CD14-positive monocyte (primary cell): ENCODE measurements at regions not wholly inside any gene's neighbourhood (a gene's known extent, or its start where the extent isn't known, plus 50 kb on each side); places are given as distances from the start of the nearest gene placed in this dataset.

Experiments
- DNase-seq, 3 donors: peaks; one replicate each; pipeline ENCODE4 v3.0.0-alpha.2; 2011 to 2022
- H2AFZ ChIP-seq: 2 replicates; pipeline ENCODE4 v1.6.0; 2012; ENCODE audit warnings: mild to moderate bottlenecking, low read depth, low read length, inconsistent platforms; ENCODE audit not compliant: insufficient read depth, poor library complexity, severe bottlenecking
- H3K27ac ChIP-seq, 2 donors: 1 replicate in 1 of 2; 2 replicates in 1 of 2; pipeline ENCODE4 v1.5.1; 2012 to 2013; ENCODE audit warnings: low read length in 2 of 2, control low read depth in 1 of 2, inconsistent platforms in 1 of 2, low read depth in 1 of 2, mild to moderate bottlenecking in 1 of 2
- H3K27me3 ChIP-seq, 2 donors: one replicate each; pipeline versions ENCODE4 v1.6.0 to v1.6.1; 2011 to 2013; ENCODE audit warnings: low read length in 2 of 2; ENCODE audit not compliant: control insufficient read depth in 2 of 2, insufficient read depth in 2 of 2
- H3K36me3 ChIP-seq, 2 donors: replicated peaks in 1 of 2; 1 replicate in 1 of 2; 2 replicates in 1 of 2; pipeline versions ENCODE4 v1.5.1 to v1.6.1; 2012 to 2013; ENCODE audit warnings: low read length in 2 of 2, control low read depth in 1 of 2, inconsistent platforms in 1 of 2, mild to moderate bottlenecking in 1 of 2; ENCODE audit not compliant: insufficient read depth in 2 of 2, control insufficient read depth in 1 of 2
- H3K4me1 ChIP-seq, 2 donors: 1 replicate in 1 of 2; 2 replicates in 1 of 2; pipeline versions ENCODE4 v1.5.1 to v1.6.1; 2012 to 2013; ENCODE audit warnings: low read length in 2 of 2, control low read depth in 1 of 2, inconsistent platforms in 1 of 2, mild to moderate bottlenecking in 1 of 2, moderate library complexity in 1 of 2; ENCODE audit not compliant: insufficient read depth in 2 of 2, control insufficient read depth in 1 of 2
- H3K4me2 ChIP-seq: replicated peaks from 2 replicates; pipeline ENCODE3; 2012; ENCODE audit warnings: low read length, moderate library complexity, mild to moderate bottlenecking; ENCODE audit not compliant: poor library complexity, severe bottlenecking; ENCODE audit errors: extremely low read depth
- H3K4me3 ChIP-seq, 3 experiments: fragments of 200-600 bp in 1 of 3; sonication (generic) in 1 of 3; replicated peaks in 1 of 3; 1 replicate in 2 of 3; 2 replicates in 1 of 3; pipeline ENCODE4 v1.5.1; 2011 to 2013; ENCODE audit warnings: low read length in 3 of 3, mild to moderate bottlenecking in 3 of 3, control low read depth in 2 of 3, low read depth in 2 of 3, inconsistent platforms in 1 of 3, moderate library complexity in 1 of 3
- H3K79me2 ChIP-seq: 2 replicates; pipeline ENCODE4 v1.6.0; 2012; ENCODE audit warnings: mild to moderate bottlenecking, control low read depth, inconsistent platforms, low read length, moderate library complexity; ENCODE audit not compliant: insufficient read depth
- H3K9ac ChIP-seq: 2 replicates; pipeline ENCODE4 v1.6.0; 2017; ENCODE audit warnings: low read length, mild to moderate bottlenecking; ENCODE audit not compliant: insufficient read depth, poor library complexity, severe bottlenecking
- H3K9me3 ChIP-seq, 2 donors: replicated peaks in 1 of 2; 1 replicate in 1 of 2; 2 replicates in 1 of 2; pipeline versions ENCODE4 v1.5.1 to v1.6.1; 2012 to 2013; ENCODE audit warnings: low read length in 2 of 2, control low read depth in 1 of 2; ENCODE audit not compliant: control insufficient read depth in 1 of 2, insufficient read depth in 1 of 2
- H4K20me1 ChIP-seq: 2 replicates; pipeline ENCODE4 v1.6.0; 2012; ENCODE audit warnings: mild to moderate bottlenecking, low read length, control low read depth, moderate library complexity; ENCODE audit not compliant: insufficient read depth
- H3K27ac Mint-ChIP-seq, 7 donors: one replicate each; pipeline ENCODE4 v1.8.0; 2020; ENCODE audit warnings: mild to moderate bottlenecking in 7 of 7, mixed read lengths in 7 of 7, moderate library complexity in 6 of 7, inconsistent platforms in 2 of 7
- H3K27me3 Mint-ChIP-seq, 3 donors: one replicate each; pipeline ENCODE4 v1.8.0; 2021 to 2022; ENCODE audit warnings: low read depth in 3 of 3, mild to moderate bottlenecking in 3 of 3, mixed read lengths in 3 of 3, moderate library complexity in 3 of 3, inconsistent platforms in 1 of 3
- H3K36me3 Mint-ChIP-seq, 2 donors: one replicate each; pipeline ENCODE4 v1.8.0; 2020; ENCODE audit warnings: mixed read lengths in 2 of 2, inconsistent platforms in 1 of 2, mild to moderate bottlenecking in 1 of 2
- H3K4me1 Mint-ChIP-seq: one replicate; pipeline ENCODE4 v1.8.0; 2020; ENCODE audit warnings: mild to moderate bottlenecking, mixed read lengths
- H3K4me3 Mint-ChIP-seq, 2 donors: one replicate each; pipeline ENCODE4 v1.8.0; 2020; ENCODE audit warnings: mild to moderate bottlenecking in 2 of 2, mixed read lengths in 2 of 2, moderate library complexity in 1 of 2
- H3K9me3 Mint-ChIP-seq, 7 donors: one replicate each; pipeline ENCODE4 v1.8.0; 2020 to 2022; ENCODE audit warnings: mixed read lengths in 7 of 7, mild to moderate bottlenecking in 6 of 7, moderate library complexity in 6 of 7, inconsistent platforms in 2 of 7
- WGBS: methylation state at CpG from one replicate; pipeline ENCODE4 v1.1.5; 2013; ENCODE audit warnings: missing lambda C conversion rate; ENCODE audit not compliant: insufficient coverage; 5-methylcytosine and 5-hydroxymethylcytosine counted together
- intact Hi-C, 2 donors: fragments of 100-400 bp; cut with micrococcal nuclease; formaldehyde crosslinking; loops; one replicate each; pipeline versions ENCODE4 v1.15.0 to v1.15.1; 2023
- TF ChIP-seq, protein P1 (sequence below): fragments of 200-600 bp; IDR thresholded peaks from one replicate; pipeline ENCODE4 v1.8.0; 2022; ENCODE audit warnings: antibody characterized with exemption, mild to moderate bottlenecking

DNA sequence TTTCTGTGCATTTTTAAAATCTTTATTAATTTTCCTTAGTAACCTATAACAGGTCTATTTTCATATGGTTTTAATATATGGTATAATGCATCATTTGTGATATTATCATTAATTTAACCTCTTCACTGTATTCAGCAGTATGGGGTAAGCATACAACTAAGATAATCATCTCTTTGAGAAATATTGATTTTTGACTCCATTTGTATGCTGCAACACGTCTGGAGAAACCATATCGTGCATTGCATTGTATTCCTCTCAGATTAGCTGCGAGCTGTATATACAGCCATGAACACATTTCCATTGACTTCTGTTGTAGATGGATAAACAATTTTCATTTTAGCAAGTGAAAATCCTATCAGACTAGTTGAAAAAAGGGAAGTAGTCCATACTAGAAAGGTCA is 2275.8 kb upstream of the PCDH20 start:
- Histone ChIP-seq H3K4me1 (no peaks in the 10 kb centered on the region), H3K9me3 (peaks cover 13 to 18% of the 10 kb centered on the region in 2 donors), H3K27me3 (no peaks in the 10 kb centered on the region), H3K27ac (no peak overlapping the region), H3K36me3 (no peaks in the 10 kb centered on the region), H2AFZ (no peak overlapping the region), H4K20me1 (no peaks in the 10 kb centered on the region), H3K79me2 (no peaks in the 10 kb centered on the region), H3K9ac (no peak overlapping the region), H3K4me2 (no peak overlapping the region), H3K4me3 (no peak overlapping the region)
- no peak for DNase-seq
- intact Hi-C loops = no loop called here
- Mint-ChIP-seq H3K27me3 (peaks cover 0 to 2% (median 0%) of the 10 kb centered on the region in 3 donors), H3K4me1 (no peaks in the 10 kb centered on the region), H3K4me3 (no peak overlapping the region), H3K9me3 (peaks cover 0 to 14% (median 2%) of the 10 kb centered on the region in 7 donors), H3K36me3 (no peaks in the 10 kb centered on the region), H3K27ac (no peak overlapping the region)
- WGBS = no CpG with 5 or more reads among the region's 3 CpGs
- TF ChIP-seq, protein P1, sequence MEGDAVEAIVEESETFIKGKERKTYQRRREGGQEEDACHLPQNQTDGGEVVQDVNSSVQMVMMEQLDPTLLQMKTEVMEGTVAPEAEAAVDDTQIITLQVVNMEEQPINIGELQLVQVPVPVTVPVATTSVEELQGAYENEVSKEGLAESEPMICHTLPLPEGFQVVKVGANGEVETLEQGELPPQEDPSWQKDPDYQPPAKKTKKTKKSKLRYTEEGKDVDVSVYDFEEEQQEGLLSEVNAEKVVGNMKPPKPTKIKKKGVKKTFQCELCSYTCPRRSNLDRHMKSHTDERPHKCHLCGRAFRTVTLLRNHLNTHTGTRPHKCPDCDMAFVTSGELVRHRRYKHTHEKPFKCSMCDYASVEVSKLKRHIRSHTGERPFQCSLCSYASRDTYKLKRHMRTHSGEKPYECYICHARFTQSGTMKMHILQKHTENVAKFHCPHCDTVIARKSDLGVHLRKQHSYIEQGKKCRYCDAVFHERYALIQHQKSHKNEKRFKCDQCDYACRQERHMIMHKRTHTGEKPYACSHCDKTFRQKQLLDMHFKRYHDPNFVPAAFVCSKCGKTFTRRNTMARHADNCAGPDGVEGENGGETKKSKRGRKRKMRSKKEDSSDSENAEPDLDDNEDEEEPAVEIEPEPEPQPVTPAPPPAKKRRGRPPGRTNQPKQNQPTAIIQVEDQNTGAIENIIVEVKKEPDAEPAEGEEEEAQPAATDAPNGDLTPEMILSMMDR = no peak

DNA sequence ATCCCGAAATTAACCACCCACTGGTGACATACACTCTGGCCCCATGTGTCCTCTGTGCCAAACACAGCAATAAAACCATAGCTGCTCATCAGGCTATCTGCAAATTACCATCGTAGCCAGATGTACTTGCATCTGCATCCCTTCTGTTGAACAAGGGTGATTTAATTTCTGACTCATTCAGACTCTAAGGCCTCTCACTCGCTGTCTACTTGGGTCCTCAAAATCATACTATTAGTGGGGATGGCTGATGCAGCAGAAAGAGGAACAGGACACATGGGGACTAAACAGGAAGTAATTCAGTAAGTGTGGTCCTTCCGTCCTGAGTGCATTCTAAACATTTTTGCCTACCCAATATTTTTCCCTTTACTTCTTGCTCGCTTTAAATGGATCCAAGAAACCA is 2275.0 kb upstream of the PCDH20 start:
- no peak overlapping the region for H3K4me3 Mint-ChIP-seq
- H3K27ac Mint-ChIP-seq = no peak overlapping the region
- H3K36me3 Mint-ChIP-seq = no peaks in the 10 kb centered on the region
- TF ChIP-seq, protein P1 = no peak
- Histone ChIP-seq H2AFZ (no peak overlapping the region), H3K4me2 (no peak overlapping the region), H3K79me2 (no peaks in the 10 kb centered on the region), H3K27ac (no peak overlapping the region), H3K9ac (no peak overlapping the region), H3K4me1 (no peaks in the 10 kb centered on the region), H3K27me3 (no peaks in the 10 kb centered on the region), H3K36me3 (no peaks in the 10 kb centered on the region), H3K4me3 (no peak overlapping the region), H3K9me3 (peaks cover 13 to 18% of the 10 kb centered on the region in 2 donors), H4K20me1 (no peaks in the 10 kb centered on the region)
- peaks cover 0 to 2% (median 0%) of the 10 kb centered on the region in 3 donors for H3K27me3 Mint-ChIP-seq
- intact Hi-C loops = no loop called here
- 67% methylated on average over 3 of the region's 5 CpGs for WGBS
- H3K9me3 Mint-ChIP-seq = peaks cover 0 to 14% (median 3%) of the 10 kb centered on the region in 7 donors
- H3K4me1 Mint-ChIP-seq = no peaks in the 10 kb centered on the region
- DNase-seq = no peak
